GM12865 (cell line): ENCODE measurements at regions not wholly inside any gene's neighbourhood (a gene's known extent, or its start where the extent isn't known, plus 50 kb on each side); places are given as distances from the start of the nearest gene placed in this dataset.

Experiments
- DNase-seq: peaks from one replicate; pipeline ENCODE4 v3.0.0; 2010; ENCODE audit warnings: low read depth
- H3K4me3 ChIP-seq: 2 replicates; pipeline ENCODE4 v1.5.1; 2011; ENCODE audit warnings: mild to moderate bottlenecking, low read depth, low read length, control low read depth
- CTCF ChIP-seq: IDR thresholded peaks from 2 replicates; pipeline ENCODE4 v1.5.1; 2011; ENCODE audit warnings: low read length, control low read depth, low read depth, inconsistent platforms; ENCODE audit not compliant: insufficient read depth; ENCODE audit errors: missing control alignments

- DNase-seq, result no peak
- no peak overlapping the region for H3K4me3 ChIP-seq
- no peak for TF ChIP-seq CTCF
Observed at GRCh38 chr10:71031603-71032002, 143.2 kb upstream of the PCBD1 start.

- no peak for TF ChIP-seq CTCF
- no peak overlapping the region for H3K4me3 ChIP-seq
- DNase-seq, result no peak
Observed at GRCh38 chr10:71032887-71033286, 144.5 kb upstream of the PCBD1 start.

GRCh38 chr10:71033396-71033980 lies 145.1 kb upstream of the PCBD1 start:
- H3K4me3 ChIP-seq, result no peak overlapping the region
- no peak for DNase-seq
- TF ChIP-seq CTCF, result no peak

- no peak for TF ChIP-seq CTCF
- no peak for DNase-seq
- H3K4me3 ChIP-seq, result no peak overlapping the region
Observed at GRCh38 chr10:71035511-71036296, 147.3 kb upstream of the PCBD1 start.

- DNase-seq, result no peak
- no peak overlapping the region for H3K4me3 ChIP-seq
- TF ChIP-seq CTCF, result no peak
Observed at GRCh38 chr10:71036297-71036966, 148.1 kb upstream of the PCBD1 start.

GRCh38 chr10:71038091-71038633 lies 149.8 kb upstream of the PCBD1 start:
- no peak for DNase-seq
- H3K4me3 ChIP-seq, result no peak overlapping the region
- TF ChIP-seq CTCF, result no peak
